Esophagus (tissue), 2 donors: ENCODE measurements at regions not wholly inside any gene's neighbourhood (a gene's known extent, or its start where the extent isn't known, plus 50 kb on each side); places are given as distances from the start of the nearest gene placed in this dataset.

ENCODE experiments used
- H3K27ac ChIP-seq, 2 donors: one replicate each; pipeline ENCODE4 v1.5.1; 2013; ENCODE audit warnings: low read depth in 2 of 2, mild to moderate bottlenecking in 2 of 2, inconsistent platforms in 1 of 2, low read length in 1 of 2, moderate library complexity in 1 of 2
- H3K27me3 ChIP-seq, 2 donors: one replicate each; pipeline ENCODE4 v1.6.1; 2013; ENCODE audit warnings: low read length in 2 of 2, control low read depth in 1 of 2, mild to moderate bottlenecking in 1 of 2; ENCODE audit not compliant: insufficient read depth in 2 of 2, control insufficient read depth in 1 of 2
- H3K36me3 ChIP-seq, 2 donors: one replicate each; pipeline ENCODE4 v1.6.1; 2013; ENCODE audit warnings: low read length in 1 of 2; ENCODE audit not compliant: control insufficient read depth in 2 of 2, insufficient read depth in 2 of 2
- H3K4me1 ChIP-seq, 2 donors: one replicate each; pipeline ENCODE4 v1.6.1; 2013; ENCODE audit warnings: low read length in 1 of 2; ENCODE audit not compliant: control insufficient read depth in 2 of 2, insufficient read depth in 2 of 2
- H3K4me3 ChIP-seq, 2 donors: one replicate each; pipeline ENCODE4 v1.5.1; 2013; ENCODE audit warnings: low read length in 2 of 2, mild to moderate bottlenecking in 2 of 2, low read depth in 1 of 2, moderate library complexity in 1 of 2
- H3K9me3 ChIP-seq, 2 donors: one replicate each; pipeline ENCODE4 v1.6.1; 2013; ENCODE audit warnings: mild to moderate bottlenecking in 2 of 2, low read depth in 1 of 2, low read length in 1 of 2, moderate library complexity in 1 of 2; ENCODE audit not compliant: control insufficient read depth in 2 of 2, insufficient read depth in 1 of 2
- WGBS, 2 donors: extraction: QIAGEN DNeasy Blood & Tissue Kit; methylation state at CpG; one replicate each; pipeline ENCODE4 v1.1.7; 2013; 5-methylcytosine and 5-hydroxymethylcytosine counted together
- donor health status: healthy with polysubstance abuse.
- donor health status: Bipolar disorder and iron deficiency.

DNA sequence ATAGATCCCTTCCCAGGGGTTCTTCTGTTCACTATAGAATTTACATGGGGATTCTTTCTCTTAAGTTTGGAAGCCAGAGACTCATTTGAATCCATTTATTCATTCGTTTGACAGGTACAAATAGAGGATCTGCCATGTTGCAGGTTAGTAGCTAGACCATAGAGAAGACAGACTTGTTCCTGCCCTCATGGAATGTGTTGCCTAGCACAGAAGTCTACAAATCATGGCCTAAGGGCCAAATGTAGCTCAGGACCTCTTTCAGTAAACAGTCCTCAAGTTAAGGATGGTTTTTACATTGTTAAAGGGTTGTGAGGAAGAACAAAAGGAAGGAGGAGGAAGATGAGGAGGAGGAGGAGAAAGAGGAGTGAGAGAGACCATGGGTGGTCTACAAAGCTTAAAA, 114.7 kb upstream of the SLC44A1 start:
- WGBS, 2 donors: 89 to 95% methylated on average over 1 of the region's 1 CpG
- Histone ChIP-seq H3K4me1 (no peaks in the 10 kb centered on the region), H3K4me3 (no peak overlapping the region), H3K36me3 (no peaks in the 10 kb centered on the region), H3K27me3 (no peaks in the 10 kb centered on the region), H3K27ac (no peak overlapping the region), H3K9me3 (no peaks in the 10 kb centered on the region)

DNA sequence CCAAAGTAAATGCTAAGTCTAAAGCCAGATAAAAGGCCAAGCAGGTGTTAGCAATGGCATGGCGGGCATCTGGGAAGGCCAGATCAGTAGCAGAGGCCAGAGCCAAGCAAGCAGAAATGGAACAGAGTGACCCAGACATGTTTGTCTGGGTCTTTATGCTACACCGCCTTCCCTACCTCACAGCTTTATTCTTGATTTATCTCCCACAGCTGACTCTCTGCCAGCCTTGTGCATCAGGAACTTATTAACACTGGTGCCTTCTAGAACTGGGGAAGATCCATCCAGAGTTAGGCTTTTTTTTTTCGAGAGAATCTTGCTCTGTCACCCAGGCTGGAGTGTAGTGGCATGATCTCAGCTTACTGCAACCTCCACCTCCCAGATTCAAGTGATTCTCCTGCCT, 112.5 kb upstream of the SLC44A1 start:
- 94% methylated on average over 3 of the region's 3 CpGs for WGBS, 2 donors
- H3K4me1 ChIP-seq: no peaks in the 10 kb centered on the region
- no peaks in the 10 kb centered on the region for H3K36me3 ChIP-seq
- H3K4me3 ChIP-seq: no peak overlapping the region
- H3K27me3 ChIP-seq: no peaks in the 10 kb centered on the region
- H3K27ac ChIP-seq: no peak overlapping the region
- H3K9me3 ChIP-seq: no peaks in the 10 kb centered on the region

DNA sequence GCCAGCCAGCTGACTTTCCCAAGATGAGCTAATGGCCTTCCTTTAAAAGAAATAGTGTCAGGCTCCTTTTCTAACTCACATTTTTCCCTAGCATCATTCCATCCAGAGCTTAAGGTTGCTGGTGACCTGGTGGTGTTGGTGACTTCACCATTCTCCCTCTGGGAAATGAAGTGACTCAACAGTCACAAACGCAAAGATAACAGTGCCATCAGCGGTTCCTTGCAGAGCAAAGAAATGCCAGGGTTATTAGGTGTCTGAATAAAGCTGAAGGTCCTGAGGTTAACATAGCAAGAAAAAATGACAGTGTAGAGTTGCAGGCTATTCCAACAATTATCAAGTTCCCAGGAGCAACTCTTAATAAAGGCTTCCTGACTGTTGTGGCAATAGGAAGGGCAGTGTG, 111.8 kb upstream of the SLC44A1 start:
- 80 to 84% methylated on average over 2 of the region's 2 CpGs for WGBS, 2 donors
- Histone ChIP-seq H3K27ac (no peak overlapping the region), H3K4me3 (no peak overlapping the region), H3K4me1 (no peaks in the 10 kb centered on the region), H3K27me3 (no peaks in the 10 kb centered on the region), H3K9me3 (no peaks in the 10 kb centered on the region), H3K36me3 (no peaks in the 10 kb centered on the region)

DNA sequence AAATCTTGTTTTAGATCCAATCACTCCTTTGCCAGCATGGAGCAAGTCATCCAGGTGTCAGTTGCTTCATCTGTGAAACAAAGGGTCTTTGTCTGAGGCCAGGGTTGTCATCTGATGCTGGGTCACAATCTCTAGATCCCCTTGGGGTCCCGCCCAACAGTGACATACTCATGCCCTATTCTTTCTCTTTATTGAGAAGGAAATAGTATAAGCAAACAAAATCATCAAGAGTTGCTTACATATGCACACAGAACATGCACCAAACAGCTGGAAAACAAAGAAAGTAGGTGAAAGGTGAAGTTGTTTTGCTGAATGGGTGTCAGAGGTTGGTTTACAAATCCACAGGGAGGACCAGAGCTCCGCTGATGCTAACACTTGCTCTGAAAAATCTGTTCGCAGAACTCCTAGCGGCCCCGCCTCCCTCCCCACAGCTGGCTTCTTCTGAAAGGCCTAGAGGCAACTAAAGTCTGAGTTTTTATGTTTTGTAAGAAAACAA, 106.1 kb upstream of the SLC44A1 start:
- Histone ChIP-seq H3K36me3 (no peaks in the 10 kb centered on the region), H3K4me1 (peaks cover 0 to 3% of the 10 kb centered on the region in 2 donors), H3K9me3 (no peaks in the 10 kb centered on the region), H3K27ac (no peak overlapping the region), H3K4me3 (no peak overlapping the region), H3K27me3 (no peaks in the 10 kb centered on the region)
- 62 to 65% methylated on average over 5 of the region's 5 CpGs for WGBS, 2 donors

DNA sequence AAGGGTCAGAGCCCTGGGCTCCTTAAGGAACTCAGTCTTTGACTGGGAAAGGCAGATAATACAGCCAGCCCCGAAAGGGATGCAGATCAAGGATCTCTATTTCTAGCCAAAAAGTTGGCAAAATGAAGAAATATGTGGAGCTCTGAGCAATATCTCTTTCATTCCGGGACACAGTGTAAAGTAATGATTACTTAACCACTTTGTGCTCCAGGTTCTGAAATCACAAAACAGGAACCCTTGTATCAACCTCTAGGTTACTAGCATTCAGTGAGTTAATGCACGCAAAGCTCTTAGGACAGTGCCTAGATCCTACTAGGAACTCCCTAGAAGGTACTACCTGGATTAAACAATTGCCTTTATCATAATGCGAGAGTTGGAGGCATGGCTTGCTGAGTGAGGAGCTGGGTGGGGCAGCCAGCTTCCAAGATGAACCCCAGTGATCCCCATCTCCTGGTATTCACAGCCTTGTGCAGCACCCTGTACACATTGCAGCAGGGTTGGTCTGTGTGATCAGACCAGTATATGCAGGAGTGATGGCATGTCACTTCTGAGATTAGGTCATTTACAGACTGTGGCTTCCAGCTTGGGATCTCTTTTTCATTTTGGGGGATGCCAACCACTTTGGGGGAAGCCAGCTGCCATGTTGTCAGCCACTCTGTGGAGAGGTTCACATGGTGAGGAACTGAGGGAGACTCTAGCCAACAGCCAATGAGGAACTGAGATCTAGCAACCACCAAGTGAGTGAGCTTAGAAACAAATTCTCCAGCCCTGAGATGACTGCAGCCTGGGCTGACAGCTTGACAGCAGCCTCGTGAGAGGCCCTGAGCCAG, 103.1 kb upstream of the SLC44A1 start:
- 77 to 80% methylated on average over 5 of the region's 5 CpGs for WGBS, 2 donors

DNA sequence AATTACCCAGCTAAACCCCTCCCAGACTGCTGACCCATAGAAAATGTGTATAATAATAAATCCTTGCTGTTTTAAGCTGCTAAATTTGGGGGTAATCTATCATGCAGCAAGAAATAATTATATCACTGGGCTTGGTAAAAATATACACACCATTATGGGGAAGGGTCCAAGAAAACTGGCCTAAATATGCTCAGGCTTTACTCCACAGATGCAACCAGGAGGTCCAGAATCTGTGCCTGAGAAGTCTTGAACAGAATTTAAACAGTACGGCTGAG, 102.5 kb upstream of the SLC44A1 start:
- 78 to 84% methylated on average over 1 of the region's 1 CpG for WGBS, 2 donors
- no peaks in the 10 kb centered on the region for H3K36me3 ChIP-seq
- no peaks in the 10 kb centered on the region for H3K9me3 ChIP-seq
- no peak overlapping the region for H3K27ac ChIP-seq
- peaks cover 0 to 3% of the 10 kb centered on the region in 2 donors for H3K4me1 ChIP-seq
- H3K4me3 ChIP-seq: no peak overlapping the region
- no peaks in the 10 kb centered on the region for H3K27me3 ChIP-seq

More for the DNA sequence above, 103.1 kb upstream of the SLC44A1 start:
- Histone ChIP-seq H3K4me3 (no peak overlapping the region), H3K36me3 (no peaks in the 10 kb centered on the region), H3K9me3 (no peaks in the 10 kb centered on the region), H3K4me1 (peaks cover 0 to 3% of the 10 kb centered on the region in 2 donors), H3K27me3 (no peaks in the 10 kb centered on the region), H3K27ac (no peak overlapping the region)

DNA sequence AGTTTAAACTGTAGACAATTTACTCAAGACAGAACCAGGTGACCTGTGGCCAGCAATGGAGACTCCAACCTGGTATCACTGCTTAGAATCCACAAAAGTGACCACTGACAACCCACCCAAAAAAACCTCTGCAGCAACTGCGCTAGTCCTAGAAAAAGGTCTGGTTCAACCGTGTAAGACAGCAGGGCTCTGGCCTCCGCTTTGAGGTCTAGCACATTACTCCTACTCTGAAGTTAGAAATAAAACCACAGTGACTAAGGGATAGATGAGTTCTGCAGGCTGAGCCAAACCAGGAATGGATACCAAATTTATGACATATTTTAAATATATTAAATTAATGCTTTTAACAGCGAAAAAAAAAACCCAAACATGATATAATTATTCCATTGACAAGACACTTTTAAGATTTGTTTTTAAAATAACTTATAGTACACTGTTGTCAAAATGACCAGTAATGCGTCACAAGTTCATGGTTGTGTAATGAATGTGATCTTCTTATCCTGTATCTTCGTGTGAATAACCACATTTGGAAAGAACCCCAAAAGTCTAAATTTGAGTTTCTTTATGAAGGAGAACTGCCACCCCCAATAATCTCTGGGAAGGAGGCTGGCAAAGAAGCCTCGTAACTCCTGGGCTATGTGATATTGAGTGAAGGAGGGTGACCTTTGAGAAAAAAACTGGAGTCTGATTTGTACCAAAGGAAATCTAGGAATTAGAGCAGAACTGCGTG, 101.9 kb upstream of the SLC44A1 start:
- 81 to 84% methylated on average over 8 of the region's 8 CpGs for WGBS, 2 donors
- Histone ChIP-seq H3K4me3 (no peak overlapping the region), H3K36me3 (no peaks in the 10 kb centered on the region), H3K27me3 (no peaks in the 10 kb centered on the region), H3K9me3 (no peaks in the 10 kb centered on the region), H3K4me1 (peaks cover 0 to 3% of the 10 kb centered on the region in 2 donors), H3K27ac (no peak overlapping the region)

DNA sequence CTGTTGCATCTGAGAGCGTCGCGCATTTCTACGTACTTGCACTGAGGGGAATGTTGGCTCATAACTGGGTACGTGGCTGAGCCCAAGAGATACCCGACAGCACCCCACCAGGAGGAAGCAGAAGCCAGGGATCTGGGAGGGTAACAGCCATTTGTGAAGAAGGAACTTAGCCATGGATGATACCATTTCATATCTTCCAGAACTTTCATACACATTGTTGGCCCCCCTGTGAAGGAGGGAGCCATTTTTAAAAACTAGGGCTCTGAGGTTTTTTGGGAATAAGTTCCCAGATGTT, 101.4 kb upstream of the SLC44A1 start:
- Histone ChIP-seq H3K36me3 (no peaks in the 10 kb centered on the region), H3K27ac (no peak overlapping the region), H3K4me3 (no peak overlapping the region), H3K4me1 (peaks cover 0 to 3% of the 10 kb centered on the region in 2 donors), H3K9me3 (no peaks in the 10 kb centered on the region), H3K27me3 (no peaks in the 10 kb centered on the region)
- 96 to 97% methylated on average over 6 of the region's 6 CpGs for WGBS, 2 donors

DNA sequence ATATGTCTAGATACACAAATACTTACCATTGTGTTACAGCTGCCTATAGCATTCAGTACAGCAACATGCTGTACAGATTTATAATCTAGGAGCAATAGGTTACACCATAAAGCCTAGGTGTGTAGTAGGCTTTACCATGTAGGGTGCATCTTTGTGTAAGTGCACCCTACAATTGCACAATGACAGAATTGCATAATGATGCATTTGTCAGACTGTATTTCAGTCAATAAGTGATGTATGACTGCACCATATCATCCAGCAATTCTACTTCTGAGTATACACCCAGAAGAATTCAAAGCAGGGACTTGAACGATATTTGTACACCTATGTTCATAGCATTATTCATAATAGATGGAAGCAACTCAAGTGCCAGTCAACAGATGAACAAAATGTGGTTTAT, 100.4 kb upstream of the SLC44A1 start:
- 75 to 86% methylated on average over 1 of the region's 1 CpG for WGBS, 2 donors
- Histone ChIP-seq H3K9me3 (no peaks in the 10 kb centered on the region), H3K27me3 (no peaks in the 10 kb centered on the region), H3K36me3 (no peaks in the 10 kb centered on the region), H3K27ac (no peak overlapping the region), H3K4me1 (peaks cover 0 to 3% of the 10 kb centered on the region in 2 donors), H3K4me3 (no peak overlapping the region)

DNA sequence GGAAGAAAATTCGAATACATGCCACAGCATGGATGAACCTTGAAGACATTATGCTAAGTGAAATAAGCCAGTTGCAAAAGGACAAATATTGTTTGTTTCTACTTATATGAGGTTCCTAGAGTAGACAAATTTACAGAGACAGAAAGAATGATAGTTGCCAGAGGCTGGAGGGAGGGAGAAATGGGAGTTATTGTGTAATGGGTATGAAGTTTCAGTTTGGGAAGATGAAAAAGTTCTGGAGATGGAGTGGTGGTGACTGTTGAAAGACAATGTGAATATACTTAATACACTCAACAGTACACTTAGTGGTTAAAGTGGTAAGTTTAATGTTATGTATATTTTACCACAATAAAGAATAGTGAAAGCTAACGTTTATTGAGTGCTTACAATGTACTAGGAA, 99.6 kb upstream of the SLC44A1 start:
- H3K27me3 ChIP-seq: no peaks in the 10 kb centered on the region
- 67 to 72% methylated on average over 2 of the region's 2 CpGs for WGBS, 2 donors
- H3K4me1 ChIP-seq: peaks cover 0 to 3% of the 10 kb centered on the region in 2 donors
- no peaks in the 10 kb centered on the region for H3K9me3 ChIP-seq
- no peak overlapping the region for H3K27ac ChIP-seq
- H3K4me3 ChIP-seq: no peak overlapping the region
- no peaks in the 10 kb centered on the region for H3K36me3 ChIP-seq
